H1 (cell line): ENCODE measurements at regions not wholly inside any gene's neighbourhood (a gene's known extent, or its start where the extent isn't known, plus 50 kb on each side); places are given as distances from the start of the nearest gene placed in this dataset.

Experiments used
- CBX8 ChIP-seq: fragments of 300-800, 300-1000 bp; sonication (generic); IDR thresholded peaks from 2 replicates; pipeline ENCODE4 v1.7.1; 2016; ENCODE audit warnings: low read depth, low read length, borderline replicate concordance
- SAP30 ChIP-seq: fragments of 300-600 bp; sonication (generic); IDR thresholded peaks from 2 replicates; pipeline ENCODE4 v1.7.1; 2012; ENCODE audit warnings: low read length, moderate library complexity, mild to moderate bottlenecking, inconsistent platforms; ENCODE audit not compliant: insufficient read depth, insufficient replicate concordance

- no peak for TF ChIP-seq CBX8
- no peak for TF ChIP-seq SAP30
These were observed 169.4 kb upstream of the BANK1 start (continued) for GRCh38 chr4:101621120-101621519.
